Mammary epithelial cell (primary cell): ENCODE measurements at regions not wholly inside any gene's neighbourhood (a gene's known extent, or its start where the extent isn't known, plus 50 kb on each side); places are given as distances from the start of the nearest gene placed in this dataset.

Experiments used
- CTCF ChIP-seq, 2 donors: IDR thresholded peaks in 1 of 2; conservative IDR thresholded peaks in 1 of 2; 2 replicates each; pipeline ENCODE4 v1.5.1; 2011 to 2012; ENCODE audit warnings: inconsistent platforms in 2 of 2, low read length in 2 of 2, mild to moderate bottlenecking in 2 of 2, control low read depth in 1 of 2, low read depth in 1 of 2; ENCODE audit not compliant: insufficient read depth in 1 of 2; ENCODE audit errors: extremely low read depth in 1 of 2
- EZH2 ChIP-seq: IDR thresholded peaks from 2 replicates; pipeline ENCODE4 v1.6.1; 2012; ENCODE audit warnings: low read length, inconsistent platforms, borderline replicate concordance

GRCh38 chr21:23522751-23523150 lies 2084.5 kb downstream of the MRPL39 start:
- TF ChIP-seq CTCF (conservative IDR thresholded peaks at IDR 0.05 in 1 of 2, IDR thresholded peaks at IDR 0.05 in 1 of 2; ENCODE audit: extremely low read depth in 1 of 2, insufficient read depth in 1 of 2, low read depth in 1 of 2, low read length in 2 of 2) (no peak), EZH2 (no peak)
